GM21576 (cell line): ENCODE measurements at regions not wholly inside any gene's neighbourhood (a gene's known extent, or its start where the extent isn't known, plus 50 kb on each side); places are given as distances from the start of the nearest gene placed in this dataset.
"Not testable (repeated sequence)": the region's sequence is repeated elsewhere in the genome, so short reads cannot be mapped to it uniquely, and the experiment has no call there.

ENCODE experiments used
- ATAC-seq: cut with Tn5 transposase; IDR thresholded peaks from one replicate; pipeline ENCODE4 v1.9.1; 2021; ENCODE audit warnings: mild to moderate bottlenecking, moderate library complexity; ENCODE audit not compliant: unreplicated experiment

DNA sequence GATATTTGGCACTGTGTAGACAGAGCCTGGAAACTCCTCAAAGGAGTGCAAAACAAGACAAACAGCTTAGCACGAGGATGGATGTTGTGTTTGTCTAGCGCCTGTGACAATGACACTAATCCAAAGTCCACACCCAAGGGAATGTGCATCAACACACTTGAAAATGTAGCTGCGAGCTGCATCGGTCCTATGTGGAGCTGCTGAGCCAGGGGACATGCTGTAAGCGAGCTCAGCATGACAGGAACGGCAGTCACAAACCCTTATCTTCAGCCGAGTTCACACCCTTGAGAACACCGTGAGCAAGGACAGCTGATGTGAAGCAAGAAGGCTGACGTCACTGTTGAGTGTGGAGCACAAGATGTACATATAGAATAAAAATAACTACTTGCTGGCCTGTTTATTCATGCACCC lies 684.3 kb downstream of the QKI start:
- no peak for ATAC-seq

DNA sequence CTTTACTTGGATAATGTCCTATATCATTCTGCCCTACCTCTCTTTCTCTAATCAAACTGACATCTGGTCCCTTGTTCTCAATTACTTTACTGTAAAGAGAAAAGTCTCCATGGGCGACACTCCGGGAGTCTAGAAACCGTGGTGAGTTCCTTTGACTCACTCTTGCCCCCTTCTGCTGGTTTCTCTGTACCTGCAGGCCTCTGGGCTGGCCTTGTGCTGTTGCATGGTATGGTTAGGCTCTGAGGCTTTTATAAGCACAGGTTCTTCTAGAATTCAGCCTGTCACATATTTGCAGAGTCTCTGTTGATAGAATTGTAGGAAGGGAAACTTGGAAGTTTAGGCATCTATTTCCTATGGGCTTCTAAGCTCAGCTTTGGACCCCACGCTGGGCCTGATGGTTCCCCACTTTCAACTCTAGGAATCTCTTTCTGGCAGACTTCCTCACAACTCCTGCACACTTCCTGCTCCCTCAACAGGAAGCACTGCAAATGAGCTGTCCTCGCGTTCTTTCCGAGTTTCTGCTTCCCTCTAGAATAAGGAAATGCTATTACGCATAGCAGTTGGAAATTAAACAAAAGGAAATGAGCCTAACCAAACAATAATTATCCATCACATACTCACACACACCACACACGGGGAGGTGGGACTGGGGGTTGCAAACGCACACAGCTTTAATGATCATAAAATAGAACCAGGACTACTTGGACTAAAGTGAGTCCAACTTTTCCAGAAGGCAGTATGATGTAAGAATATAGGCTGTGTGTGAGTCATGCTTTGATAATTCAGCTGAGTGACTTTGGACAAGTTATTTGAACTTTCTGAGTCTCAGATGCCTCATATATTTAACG lies 683.3 kb downstream of the QKI start:
- no peak for ATAC-seq

DNA sequence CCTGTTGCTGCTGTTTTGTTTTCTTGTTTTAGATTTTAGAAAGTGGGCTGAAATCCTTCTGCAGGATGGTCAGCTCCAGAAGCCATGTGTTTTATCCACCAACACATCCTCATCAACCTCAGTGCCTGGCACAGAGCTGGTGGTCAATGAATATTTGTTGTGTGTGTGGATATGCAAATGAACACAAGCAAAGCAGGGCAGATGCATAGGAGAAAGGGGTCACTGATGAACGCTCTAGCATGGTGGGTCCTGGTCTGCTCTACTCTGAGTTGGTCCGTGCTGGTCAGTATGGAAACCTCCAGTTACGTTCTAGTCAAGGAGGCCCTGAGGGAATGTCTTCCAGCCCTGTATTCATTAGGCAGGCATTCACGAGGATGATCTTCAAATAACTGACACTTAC lies 682.5 kb downstream of the QKI start:
- ATAC-seq: no peak

DNA sequence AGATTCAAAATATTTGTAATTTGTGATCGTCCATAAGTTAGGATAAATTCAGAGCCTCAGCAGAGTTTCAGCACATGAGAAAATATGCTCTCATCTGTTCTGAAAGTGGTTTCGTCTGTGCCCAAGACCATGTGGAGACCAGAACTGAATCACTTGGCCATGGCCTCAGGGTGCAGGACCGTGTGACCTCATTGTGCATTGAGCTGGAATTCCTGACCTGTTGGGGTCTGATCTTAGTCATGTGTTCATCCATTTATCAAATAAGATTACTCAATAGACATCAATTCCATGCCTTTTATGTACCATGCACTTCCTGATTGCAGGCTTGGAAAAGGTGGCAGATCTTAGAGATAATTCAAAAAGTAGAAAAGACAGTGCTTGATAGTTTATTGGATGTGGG lies 680.5 kb downstream of the QKI start:
- no peak for ATAC-seq

DNA sequence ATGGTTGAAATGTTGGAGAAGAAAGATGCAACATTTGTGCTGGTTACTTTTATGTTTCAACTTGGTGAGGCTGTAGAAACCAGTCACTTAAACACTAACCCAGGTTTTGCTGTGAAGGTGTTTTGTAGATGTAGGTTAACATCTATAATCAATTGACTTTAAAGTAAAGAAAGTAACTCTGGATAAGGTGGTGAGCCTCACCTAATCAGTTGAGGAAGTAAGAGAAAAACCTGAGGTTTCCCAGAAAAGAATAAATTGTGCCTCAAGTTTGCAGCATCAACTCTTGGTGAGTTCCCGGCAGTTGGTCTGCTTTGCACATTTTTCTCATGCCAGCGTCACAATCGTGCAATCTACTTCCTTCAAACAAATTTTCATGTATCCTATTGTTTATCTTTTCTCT lies 673.4 kb downstream of the QKI start:
- no peak for ATAC-seq

DNA sequence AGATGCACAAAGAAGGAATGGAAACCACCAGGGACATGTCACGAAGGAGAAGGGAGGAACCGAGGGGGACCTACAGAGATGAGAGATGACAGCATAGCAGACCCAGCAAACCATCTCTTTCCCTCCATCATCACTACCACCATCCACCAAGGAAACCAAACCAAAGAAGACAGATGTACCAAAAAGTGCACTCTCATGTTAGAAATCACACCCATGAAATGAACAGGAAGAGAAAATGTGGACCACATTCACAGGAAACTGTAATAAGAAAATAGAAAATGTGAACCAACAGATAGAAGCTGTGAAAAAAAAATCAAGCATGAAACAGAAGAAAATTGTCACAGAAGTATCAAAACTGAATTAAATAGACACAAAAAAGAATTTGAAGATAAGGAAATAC lies 672.7 kb downstream of the QKI start:
- ATAC-seq: no peak

DNA sequence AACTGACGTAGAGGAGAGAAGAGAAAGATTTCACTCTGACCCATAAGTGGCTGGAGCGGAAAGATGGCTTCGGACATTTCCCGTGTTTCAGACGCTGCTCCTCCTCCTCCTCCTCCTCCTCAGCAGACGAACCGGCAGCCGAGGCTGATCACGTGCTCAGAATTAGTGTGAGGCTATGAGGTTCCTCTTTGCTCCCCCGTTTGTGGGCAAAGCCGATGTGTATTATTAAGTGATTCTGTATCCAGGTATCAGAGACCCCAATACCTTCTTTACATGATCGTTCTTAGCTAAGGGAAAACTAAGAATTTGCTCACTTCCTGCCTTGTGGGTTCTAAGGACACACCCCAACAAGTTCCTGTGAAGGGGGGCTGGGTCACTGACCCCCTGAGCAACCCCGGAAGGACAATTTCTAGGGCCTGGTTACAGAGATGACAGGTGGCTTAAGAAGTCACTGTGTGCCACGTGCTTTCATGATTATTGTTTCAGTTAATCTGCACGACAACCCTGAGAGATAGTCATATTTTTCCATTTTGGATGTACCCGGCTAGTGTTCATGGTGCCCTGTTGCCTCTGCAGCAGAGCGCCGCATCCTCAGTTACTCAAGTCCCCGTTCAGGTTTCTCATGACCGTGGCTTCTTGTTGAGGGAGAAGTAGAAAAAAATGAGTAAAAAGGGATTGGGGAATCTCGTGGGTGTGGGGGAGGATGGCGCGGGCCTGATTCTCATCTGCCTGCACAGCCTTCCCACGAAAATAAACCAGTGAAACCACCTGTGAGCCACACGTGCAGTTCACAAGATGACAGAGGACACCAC lies 671.8 kb downstream of the QKI start:
- no peak for ATAC-seq

DNA sequence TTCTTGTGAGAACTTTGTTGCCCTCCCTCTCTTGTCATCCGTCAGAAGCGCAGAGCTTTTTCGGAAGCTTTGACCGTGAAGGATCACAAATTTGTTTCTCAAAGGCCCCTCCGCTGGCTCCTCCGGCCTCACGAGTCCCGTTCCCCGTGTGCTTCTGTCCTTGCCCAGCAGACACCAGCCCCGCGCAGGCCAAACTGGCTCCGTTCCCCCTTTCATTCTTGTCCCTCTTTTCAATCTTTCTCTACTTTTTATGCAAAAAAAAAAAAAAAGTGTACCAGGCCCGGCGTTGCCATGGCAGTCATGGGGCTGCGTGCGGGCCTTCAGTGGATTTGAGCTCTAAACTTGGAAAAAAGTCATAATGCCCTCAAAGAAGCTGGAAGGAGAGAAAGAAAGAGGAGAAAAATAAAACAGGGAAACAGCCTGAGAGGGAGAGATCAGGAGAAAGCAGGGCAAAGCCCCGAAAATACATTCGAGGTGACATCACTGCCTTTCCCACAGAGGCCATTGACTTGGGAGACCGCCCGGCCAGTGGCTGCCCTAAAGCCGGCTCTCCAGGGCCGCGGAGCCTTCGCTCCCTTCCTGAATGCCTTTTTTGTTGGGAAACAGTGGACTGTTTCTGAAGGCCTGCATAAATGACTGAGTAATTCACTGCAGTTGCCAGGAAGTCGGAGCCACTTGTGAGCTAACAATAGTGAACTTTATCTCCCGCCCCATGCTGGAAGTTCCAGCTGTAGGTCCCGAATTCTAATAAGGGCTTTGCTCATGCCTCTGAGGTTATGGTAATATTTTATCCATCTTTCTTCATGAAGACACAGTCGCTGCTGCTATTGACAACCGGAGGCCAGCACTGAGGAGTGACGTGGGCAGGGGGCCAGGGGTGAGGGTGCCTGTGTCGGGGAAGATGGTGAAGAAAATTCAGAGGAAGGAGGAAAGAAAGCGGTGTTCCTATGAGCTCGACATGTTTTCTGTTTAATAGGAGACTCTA lies 670.9 kb downstream of the QKI start:
- ATAC-seq: no peak

DNA sequence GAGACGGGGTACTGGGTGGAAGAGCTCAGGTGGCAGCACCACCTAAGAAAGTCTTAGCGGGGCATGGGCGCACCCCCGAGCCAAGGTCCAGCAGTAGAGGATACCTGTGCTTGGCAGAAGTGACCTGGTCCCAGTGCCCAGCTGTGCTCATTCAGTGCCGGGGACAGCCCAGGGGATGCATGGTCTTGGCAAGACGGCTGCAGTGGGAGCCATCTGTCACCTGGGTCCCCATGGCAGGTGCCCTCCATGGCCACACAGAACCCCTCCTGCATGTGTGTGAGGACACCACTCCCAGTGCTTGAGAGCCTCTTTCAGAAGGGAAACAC lies 664.7 kb downstream of the QKI start:
- ATAC-seq: no peak

DNA sequence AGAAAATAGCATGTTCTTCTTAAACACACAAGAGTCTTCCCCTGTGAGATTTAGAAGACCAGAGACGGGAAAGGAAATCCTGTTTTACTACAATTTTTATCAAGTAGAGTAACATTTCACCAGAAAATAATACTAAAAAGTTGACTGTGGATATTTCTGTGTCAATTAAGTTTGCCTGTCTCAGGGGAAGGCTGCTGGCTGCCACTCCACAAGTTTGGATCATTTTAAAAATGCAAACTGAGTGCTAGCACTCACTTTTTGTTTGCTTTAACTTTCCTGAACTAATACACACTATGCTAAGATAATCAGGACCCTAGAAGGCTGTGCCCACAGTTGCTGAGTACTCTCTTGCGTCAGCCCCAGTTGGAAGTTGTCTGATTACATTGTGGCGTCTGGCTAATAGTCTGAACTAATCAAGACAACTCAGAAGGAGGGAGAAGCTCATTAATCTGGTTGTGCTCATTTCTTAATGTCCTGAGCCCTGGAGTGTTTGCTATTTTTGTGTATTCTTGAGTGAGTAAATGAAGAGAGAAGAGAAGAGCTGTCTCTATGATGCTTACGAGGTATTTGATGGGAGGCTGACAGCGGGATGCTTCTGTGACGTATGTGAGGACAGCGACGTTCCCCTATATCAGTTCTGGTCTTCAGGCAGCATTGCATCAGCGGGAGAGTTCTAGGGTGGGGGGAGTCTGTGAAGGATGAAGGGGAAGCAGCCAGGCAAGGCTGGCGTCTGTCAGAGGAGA lies 664.2 kb downstream of the QKI start:
- ATAC-seq: no peak

DNA sequence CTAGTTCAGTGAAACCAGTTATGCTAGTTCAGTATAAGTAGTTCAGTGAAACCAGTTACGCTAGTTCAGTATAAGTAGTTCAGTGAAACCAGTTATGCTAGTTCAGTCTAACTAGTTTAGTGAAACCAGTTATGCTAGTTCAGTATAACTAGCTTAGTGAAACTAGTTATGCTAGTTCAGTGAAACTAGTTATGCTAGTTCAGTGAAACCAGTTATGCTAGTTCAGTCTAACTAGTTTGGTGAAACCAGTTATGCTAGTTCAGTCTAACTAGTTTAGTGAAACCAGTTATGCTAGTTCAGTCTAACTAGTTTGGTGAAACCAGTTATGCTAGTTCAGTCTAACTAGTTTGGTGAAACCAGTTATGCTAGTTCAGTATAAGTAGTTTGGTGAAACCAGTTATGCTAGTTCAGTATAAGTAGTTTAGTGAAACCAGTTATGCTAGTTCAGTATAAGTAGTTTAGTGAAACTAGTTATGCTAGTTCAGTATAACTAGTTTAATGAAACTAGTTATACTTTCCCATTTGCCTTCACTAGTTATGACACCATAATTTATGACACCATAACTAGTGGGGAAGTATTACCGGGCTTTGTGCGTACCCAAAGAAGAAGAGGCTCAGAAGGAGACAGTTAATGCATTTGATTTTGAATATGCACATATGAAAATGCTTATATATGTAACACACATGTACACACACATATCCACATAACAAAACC lies 662.5 kb downstream of the QKI start:
- ATAC-seq: not testable (repeated sequence)

DNA sequence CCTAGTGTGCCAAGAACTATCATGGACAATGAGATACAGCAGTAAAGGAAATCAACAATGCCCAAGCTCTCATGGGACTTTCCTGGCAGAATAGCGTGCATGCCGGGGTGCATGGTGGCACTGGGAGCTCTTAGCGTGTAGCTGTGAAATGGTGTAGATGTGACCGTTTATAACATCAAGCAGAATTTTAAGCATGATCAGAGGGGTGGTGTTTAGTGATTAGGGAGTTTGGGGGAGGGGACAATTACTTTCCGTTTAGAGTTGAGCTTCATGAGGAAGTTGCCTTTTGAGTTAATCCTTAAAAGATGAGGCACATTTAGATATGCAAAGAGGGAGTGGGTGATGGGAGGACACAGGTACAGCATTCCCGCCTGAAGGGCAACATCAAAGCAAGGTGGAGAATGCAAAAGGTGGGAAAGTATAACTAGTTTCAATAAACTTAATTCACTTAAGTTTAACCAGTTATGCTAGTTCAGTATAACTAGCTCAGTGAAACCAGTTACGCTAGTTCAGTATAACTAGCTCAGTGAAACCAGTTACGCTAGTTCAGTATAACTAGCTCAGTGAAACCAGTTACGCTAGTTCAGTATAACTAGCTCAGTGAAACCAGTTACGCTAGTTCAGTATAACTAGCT lies 661.6 kb downstream of the QKI start:
- no peak for ATAC-seq

DNA sequence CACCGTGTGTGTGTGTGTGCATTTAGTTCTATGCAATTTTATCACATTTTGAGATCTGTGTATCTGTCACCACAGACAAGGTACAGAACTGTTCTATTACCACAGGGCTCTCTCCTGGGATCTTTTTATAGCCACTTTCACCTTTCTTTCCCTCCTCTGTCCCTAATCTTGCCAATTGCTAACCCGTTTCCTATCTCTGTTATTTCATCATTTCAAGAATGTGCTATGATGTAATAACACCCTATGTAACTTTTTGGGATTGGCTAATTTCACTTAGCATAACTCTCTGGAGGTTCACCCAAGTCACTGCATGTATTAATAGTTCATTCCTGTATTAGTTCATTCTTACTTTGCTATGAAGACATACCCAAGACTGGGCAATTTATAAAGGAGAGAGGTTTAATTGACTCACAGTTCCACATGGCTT lies 657.7 kb downstream of the QKI start:
- ATAC-seq: no peak

DNA sequence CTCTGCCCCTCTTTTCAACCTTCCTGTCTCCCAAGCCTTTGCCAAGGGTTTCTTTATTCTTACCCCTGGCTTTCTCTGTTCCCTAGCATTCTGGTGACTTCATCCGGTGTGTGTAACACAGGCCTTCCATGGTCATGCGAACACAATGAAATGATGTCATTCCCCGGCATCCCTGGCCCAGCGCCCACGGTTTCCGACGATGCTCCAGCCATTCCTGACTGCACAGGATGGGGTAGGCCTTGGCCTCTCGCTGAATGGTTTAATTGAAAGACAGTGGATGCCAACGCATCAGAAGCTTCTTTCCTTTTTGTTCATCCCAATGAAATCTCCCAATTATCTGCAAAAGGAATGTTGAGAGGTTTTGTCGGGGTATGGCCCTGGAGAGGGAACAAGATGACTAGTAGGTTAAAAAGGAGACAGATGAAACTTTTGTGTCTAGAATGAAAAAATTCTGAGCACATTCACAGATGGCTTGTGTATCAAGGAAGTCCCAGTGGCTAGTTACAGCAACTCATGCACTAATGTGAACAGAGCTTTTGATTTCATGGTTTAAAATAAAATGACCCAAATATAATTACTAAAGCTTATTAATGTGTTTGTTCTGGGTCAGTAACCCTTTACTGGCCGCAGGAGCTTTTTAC lies 655.0 kb downstream of the QKI start:
- ATAC-seq: no peak

DNA sequence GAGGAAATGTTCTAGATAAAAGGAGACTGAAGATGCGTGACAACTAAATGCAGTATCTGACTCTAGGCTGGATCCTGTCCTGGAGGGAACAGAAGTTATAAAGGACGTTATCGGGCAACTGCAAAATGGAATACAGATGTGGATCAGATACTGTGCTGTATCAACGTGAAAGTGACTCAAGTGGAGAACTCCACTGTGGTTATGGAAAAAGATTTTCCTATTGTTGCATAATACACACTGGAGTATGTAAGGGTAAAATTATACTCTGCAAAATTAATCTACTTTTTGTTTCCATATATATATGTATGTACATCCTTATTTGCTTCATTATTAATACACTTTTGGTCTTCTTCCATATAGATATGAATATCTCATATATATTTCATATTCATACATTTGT lies 654.0 kb downstream of the QKI start:
- no peak for ATAC-seq

DNA sequence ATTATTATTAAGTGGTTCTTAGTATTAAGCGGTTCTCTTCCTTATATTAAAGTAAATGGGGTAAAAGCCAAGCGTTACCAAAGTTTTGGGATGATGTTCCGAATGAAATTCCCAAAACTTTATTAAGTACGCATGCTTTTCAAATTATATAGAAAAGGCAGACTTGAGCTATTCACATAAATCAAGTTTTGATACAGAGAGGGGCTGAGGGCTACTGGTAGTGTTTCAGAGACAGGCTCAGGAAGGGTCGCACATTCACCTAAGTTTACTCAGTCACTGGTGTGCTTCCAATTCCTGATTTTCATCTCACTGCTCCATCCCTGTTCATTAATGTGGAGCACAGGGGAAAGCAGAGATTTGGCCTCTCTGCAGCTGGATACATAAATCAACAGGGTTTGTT lies 652.2 kb downstream of the QKI start:
- no peak for ATAC-seq

DNA sequence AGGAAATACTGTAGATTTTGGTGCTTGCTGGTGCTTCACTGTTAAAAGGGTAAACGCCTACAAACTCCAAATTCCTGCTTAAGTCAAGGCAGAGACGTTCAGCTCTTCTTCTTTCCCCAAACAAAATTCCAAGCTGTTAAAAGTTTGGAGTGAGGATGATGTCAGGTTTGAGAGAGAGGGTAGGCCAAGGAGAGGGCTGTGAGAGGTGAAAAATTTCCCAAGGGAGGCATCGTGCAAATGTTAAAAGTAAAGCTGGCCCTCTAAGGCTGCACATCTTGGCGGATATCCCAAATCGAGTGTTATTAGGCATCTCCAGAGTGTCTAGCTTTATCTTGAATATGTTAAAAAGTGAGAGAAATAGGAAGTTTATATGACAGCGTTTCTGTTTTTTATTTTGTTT lies 651.8 kb downstream of the QKI start:
- no peak for ATAC-seq

DNA sequence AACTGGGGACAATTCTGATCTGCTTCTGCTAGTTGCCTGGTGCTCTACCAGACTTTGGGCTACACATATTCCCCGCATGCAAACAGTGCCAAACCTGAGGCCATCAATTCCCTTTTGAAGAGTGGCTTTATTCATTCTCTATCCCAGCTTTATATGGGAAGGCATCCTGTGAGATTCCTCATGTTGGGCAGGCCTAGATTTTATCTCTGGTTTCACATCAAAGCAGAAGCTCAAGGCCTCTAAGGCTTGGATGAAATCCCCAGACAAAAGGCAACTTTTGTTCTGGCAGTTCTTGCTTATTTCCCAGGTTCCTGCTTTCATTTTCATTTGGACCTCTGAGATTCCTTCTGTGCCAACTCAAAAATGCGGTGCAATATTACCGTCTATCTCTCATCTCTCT lies 648.8 kb downstream of the QKI start:
- ATAC-seq: no peak

DNA sequence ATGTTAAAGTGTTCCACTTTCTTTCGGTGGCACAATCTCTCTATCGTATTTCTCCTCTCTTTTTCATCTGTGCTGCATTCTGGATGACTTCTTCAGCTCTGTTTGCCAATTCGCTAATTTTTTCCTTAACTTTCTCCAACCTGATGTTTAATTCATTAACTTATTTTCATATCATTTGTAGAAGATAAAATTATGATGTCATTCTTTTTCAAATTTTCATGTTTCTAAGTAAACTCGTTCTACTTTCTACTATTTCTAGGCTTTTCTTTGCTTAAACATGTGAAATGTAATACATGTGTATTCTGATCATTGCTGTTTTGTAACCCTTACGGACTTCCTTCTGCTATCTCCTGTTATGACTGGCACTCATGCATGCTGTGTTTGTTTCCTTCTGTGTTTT lies 648.4 kb downstream of the QKI start:
- no peak for ATAC-seq
